Activated T-cell treated with anti-CD3 and anti-CD28 coated beads for 24 hours (primary cell): ENCODE measurements at regions not wholly inside any gene's neighbourhood (a gene's known extent, or its start where the extent isn't known, plus 50 kb on each side); places are given as distances from the start of the nearest gene placed in this dataset.

Experiments used
- DNase-seq: peaks from one replicate; pipeline ENCODE4 v3.0.0-alpha.2; 2020; ENCODE audit warnings: low read depth

DNA sequence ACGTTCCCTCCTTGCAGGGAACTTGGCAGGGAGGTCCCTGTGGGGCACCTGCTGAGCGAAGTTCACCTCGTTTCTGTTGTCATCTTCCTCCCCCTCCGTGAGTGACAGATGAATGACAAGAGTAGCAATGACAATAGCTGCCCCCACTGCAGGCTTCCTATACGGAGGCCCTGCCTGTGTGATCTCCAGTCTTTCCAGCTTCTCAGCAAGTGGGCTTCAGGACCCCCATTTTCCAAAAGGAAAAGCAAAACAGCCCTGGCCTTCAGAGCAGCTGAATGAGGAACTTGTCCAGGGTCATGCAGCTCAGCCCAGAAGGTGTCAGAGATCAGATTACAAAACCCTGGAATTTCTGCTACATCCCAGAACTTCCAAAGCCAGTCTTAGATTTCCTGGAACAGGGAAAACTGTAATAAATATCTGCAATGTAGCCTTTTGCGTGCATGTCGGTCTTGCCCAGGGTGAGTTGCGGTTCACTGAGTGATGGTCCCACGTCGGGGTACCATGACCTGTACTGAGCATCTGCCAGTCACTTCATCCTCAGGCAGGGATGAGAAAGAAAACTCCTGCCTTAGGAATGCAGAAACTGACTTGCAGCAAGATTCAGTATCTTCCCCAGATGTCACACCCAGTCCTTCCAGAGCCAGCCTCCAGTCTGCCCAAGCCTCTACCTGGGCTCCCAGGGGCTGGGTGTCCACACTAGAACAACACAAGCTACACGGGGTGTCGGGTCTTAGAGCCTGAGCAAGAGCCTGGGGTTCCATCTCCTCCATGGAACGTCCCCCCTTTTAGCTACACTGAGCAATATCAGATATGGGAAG, 1457.0 kb downstream of the BRD1 start:
- DNase-seq = no peak

DNA sequence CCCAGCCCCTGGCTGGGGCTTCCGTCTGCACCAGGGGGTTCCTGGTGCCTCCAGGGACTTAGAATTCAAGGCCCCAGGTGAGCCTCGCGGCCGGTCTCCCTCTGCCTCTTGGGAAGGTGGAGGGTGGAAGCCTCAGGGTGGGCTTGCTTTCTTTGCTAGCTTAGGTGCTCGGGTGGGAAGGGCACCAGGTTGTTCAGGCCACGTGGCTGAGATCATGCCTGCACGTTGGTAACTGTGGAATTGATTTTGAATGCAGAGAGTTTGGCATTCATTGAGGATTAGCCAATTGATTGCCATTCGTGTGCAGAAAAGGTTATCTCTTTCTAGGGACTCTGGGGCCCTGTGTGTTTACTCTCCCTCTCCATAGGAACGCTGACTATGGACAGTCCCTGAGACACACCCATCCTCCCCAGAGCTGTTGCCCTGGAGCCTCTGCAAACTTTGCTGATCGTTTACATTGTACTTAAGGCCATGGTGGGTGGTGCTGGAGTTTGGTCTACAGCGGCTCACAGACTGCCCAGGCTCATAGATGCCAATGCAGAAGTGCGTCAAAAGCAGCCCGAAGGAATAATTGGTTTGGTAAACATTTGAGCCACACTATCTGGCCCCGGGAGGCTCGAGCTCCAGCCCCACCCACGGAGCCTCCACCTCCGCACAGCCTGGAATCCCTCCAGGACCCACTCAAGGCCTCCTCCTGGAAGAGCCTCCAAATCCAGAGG, 1457.7 kb downstream of the BRD1 start:
- no peak for DNase-seq

DNA sequence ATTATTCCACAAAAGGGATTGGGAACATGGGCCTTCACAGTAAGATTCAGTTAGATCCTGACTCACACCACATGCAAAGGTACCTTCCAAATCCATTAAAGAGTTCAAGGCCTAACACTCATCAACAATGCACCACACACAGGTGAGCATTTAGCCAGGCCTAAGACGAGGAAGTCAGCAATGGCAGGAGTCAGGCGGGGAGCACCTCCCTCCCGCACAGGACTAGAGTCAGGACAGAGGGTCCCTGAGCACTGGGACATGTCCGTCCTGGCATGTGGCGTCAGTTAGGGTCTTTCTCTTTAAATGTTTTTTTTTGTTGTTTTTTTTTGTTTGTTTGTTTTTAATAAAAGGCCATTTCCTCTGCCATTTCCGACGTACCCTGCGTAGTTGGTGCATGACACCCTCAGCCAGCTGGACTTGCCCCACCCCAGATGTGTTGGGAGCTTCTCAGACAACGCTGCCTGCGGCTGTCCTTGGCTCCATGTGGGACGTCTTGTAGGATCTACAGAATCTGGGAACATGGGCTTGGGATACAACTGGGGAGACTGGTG, 1458.6 kb downstream of the BRD1 start:
- DNase-seq = no peak

DNA sequence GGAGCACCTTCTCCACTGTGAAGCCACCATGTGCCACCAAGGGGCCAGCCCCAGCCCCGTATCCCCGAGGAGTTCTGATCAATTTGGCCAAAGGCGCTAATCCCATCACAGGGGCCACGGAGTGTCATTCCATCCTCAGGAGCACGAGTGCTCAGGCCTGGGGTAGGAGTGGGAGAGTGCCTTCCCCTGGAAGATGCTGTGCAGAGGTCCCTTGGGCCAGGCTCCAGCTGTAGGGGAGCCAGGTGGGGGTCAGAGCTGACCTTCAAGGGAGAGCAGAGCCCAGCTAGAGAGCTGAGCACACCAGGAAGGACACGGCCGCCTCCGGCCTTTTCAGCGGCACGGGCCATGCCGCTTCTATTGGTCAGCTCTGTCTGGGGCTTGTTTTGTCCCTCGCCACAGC, 1459.9 kb downstream of the BRD1 start:
- DNase-seq = no peak

DNA sequence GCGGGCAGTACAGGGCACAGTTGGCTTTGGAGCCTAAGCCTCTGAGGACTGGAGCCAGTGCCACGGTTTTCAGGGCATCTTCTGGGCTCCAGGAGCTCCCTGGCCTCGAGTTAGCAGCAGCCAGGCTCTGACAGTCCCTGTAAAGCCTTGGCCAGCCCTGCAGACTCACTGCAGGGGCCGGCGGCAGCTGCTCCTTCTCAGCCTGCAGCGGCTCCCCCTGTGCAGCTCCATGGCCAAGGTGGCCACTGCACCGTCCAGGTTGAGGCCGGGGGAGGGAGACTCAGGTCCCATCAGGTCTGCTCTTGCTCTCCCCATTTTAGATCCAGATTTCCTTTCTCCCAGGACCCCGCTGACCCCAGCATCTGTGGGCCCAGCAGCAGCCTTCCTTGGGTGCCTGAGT, 1461.1 kb downstream of the BRD1 start:
- DNase-seq = no peak

DNA sequence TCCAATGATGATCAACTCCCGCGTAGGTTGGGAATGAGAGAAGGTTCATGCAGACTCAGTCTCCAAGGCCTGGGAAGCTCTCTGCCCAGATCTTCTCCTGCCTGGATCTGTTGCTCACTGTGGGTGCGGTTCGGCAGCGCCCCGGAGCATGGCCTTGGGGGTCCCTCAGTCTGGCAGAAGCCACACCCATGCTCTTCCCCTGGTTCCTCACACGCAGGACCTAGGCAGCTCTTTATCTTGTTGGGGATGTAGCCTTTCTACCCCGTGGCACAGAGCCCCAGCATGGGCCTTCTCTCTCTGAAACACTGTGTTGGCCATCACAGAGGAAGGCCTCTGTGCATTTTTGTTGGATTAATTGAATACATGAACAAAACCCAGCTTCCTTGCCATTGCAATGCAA, 1461.6 kb downstream of the BRD1 start:
- no peak for DNase-seq

DNA sequence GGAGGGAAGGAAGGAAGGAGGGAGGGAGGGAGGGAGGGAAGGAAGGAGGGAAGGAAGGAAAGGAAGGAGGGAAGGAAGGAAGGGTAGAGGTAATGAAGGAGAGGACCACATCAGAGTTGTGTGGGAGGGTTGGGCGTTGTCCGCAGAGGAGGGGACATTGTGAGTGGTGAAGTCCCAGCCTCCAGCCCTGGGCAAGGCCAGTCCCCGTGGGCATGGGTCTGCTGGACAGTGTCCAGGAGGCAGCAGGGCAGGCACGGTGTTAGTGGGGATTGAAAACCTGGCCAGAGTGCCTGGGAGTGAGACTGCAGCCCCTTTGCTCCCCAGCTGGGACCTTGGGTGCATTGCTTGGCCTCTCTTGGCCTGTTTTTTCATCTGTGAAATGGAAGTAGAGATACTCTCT, 1462.3 kb downstream of the BRD1 start:
- DNase-seq = no peak

DNA sequence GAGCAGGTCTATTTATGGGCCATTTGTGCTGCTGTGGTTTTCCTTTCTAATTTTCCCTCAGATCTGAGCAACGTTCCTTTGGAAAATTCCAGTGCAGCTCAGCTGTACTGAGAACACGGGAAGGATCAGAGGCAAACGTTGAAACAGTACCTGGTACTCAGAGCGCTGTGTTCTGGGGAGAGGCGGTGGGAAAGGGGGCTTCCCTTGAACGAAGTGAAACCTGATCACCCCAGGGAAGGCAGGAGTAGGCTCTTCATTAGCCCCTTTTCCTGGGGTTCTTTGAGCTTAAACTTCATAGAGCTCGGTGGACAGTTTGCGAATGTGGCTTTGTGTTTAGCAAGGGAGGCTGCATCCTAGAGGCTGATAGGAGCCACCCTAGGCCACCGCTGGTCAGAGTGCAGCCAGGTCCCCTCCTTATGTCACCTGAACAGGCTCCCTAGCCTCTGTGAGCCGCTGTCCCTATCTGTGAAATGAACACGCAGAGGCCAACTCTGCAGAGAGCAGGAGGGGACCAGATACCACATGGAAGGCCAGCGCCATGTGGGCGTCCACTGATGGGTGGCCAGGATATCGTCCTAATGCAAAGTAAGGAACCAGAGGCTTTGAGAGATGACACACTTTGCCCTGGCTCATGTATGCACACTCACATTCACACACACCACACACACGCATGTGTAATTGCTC, 1464.8 kb downstream of the BRD1 start:
- DNase-seq = no peak

DNA sequence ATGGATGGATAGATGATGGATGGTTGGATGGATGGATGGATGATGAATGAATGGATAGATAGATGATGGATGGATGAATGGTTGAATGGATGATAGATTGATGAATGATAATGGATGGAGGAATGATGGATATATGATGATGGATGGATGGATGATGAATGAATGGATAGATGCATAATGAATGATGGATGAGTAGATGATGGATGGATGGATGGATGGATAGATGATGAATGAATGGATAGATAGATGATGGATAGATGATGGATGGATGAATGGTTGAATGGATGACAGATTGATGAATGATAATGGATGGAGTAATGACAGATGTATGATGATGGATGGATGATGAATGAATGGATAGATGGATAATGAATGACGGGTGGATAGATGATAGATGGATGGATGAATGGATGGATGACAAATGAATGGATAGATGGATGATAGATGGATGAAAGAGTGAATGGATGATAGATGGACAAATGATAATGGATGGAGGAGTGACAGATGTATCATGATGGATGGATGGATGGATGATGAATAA, 1466.5 kb downstream of the BRD1 start:
- no peak for DNase-seq

DNA sequence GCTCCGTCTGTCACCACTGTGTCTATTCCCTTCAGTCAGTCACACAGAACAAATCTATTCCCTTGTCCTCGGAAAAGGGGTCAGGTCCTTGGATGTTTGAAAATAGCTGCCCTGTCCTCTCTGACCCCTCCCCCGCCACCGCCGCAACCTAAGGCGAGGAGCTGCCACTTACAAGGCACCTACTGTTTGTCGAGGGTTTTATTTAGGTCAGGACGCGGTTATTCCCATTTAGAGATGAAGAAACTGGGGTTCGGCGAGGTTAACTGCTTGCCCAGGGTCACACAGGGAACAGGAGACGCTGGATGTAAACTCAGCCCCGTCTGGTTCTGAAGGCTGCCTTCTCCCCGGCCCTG, 1468.1 kb downstream of the BRD1 start:
- DNase-seq = no peak

DNA sequence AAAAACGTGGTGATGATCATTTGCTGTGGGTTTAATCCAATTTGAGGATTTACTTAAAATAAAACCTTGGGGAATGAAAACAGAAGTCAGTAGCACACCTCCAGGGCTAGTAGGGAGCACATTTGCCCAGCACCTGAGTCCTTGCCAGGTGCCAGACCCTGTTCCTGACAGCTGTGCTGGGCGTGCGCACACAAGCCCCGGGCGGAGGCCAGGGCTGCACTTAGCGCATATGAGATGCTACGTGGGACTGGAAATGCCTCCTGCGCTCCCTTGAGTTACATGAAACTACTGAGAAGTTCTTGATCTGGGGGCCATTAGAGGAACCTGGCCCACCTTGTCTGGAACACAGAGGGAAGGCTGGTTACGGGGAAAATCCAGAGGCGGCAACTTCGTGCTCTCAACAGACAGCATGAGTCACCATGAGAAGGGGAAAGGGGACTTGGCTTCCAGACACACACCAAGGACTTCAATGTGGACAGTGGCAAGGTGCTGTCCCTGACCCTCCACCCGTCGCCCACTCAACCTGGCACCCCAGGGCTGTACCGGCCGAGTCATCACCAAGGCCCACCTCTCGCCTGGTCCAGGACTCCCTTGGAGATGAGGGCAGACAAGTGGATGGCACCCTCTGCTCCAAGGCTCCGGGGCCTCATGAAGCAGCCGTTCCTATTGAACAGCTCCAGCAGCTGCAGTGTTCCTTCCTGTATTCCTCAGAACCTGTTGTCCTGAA, 1468.6 kb downstream of the BRD1 start:
- no peak for DNase-seq

DNA sequence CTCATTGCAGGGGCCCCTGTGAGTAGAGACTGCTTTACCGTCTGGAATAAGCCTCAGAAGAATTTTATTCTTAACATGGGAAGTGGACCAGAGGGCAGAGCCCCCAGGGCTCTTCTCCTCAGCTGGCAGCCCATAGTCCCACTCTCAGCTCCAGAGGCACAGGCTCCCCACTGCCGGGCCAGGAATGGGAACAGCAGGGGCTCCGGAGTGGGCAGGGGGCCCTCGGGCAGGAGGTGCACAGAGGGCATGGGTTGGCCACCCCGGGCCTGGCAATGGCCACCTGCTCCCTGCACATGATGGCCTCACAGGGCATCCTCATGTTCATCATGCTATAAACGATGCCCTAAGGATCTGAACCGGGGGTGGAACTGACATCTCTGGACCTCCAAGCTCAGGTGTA, 1469.7 kb downstream of the BRD1 start:
- no peak for DNase-seq

DNA sequence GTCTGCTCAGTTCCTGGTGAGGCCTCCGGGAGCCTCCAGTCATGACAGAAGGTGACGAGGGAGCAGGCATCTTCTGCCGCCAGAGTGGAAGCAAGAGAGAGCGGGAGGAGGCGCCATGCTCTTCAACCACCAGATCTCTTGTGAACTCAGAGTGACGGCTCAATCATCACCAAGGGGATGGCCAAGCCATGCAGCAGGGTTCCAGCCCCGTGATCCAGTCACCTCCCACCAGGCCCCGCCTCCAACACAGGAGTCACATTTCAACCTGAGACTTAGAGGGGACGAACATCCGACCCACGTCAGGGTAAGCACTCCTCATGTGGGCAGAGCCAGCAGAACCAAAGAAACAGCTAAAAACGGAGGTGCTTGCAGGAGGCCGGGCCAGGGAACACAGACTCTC, 1470.5 kb downstream of the BRD1 start:
- DNase-seq = no peak

DNA sequence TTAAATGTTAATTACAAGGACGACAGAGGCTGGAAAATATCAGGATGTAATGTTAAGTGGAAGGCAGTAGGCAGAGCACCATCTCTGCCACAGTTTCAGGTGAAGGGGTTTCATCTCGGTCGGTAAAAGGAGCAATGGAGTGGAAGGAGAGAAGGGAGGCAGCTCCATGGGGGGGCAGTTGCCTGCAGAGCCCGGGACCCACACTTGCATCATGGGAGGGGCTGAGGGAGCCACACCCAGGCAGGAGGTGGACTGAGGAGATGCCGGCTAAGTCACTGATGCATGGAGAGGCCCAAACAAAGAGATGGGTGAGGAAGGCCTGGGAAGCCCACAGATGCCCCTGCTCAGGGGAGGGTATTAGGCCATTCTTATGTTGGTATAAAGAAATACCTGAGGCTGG, 1470.9 kb downstream of the BRD1 start:
- DNase-seq = no peak

DNA sequence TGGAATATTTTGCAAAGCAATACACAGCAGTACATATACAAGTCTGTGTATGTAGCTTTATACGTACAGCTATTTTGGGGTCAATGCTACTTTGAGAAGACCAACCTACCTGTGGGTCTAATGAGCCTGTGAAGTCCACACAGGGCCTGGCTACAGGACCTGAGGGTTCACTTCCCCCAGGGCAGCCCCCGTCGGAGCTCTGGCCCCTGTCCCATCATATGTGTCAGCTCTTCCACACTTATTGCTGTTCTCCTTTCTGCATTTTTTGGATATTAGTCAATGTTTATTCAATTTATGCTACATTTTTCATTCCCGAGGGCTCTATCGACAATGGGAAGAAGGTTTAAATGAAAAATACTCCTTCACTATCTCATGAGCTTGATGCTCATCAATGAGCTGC, 1473.6 kb downstream of the BRD1 start:
- DNase-seq = no peak

DNA sequence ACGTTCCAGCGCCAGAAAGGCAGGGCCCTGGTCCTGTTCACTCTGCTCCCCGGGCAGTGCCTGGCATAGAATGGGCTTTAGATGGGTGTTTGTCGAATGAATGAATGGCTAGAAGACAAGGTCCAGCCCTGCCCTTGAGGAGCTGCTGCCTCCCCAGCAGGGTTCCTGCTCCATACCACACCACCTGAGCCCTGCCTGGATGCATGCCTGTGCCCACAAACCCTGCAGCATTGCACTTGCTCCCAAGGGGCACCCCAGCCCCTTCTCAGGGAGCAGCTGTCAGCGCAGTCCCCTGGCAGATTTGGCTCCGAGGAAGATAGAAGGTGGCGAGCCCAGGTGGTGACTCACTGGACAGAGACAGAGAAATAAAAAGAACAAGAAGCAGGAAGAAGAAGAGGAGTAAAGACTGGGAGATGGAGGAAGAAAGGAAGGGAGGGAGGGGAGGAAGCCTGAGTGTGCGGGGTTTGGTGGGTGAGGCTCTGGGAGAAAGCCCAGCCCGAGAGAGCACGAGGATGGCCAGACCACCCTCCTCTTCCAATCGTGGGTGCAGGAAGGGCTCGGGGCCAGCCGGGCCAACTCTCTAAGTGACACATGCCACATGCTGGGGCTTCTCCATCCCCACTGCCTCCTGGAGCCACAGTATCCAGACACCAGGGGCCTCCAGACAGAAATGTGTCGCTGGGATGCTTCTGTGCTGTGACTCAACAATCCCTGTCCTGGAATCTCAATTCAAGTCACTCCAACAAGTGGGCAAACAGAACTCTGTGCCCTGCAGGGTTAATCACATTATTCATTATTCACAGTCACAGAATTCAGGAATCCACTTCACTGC, 1474.3 kb downstream of the BRD1 start:
- no peak for DNase-seq

DNA sequence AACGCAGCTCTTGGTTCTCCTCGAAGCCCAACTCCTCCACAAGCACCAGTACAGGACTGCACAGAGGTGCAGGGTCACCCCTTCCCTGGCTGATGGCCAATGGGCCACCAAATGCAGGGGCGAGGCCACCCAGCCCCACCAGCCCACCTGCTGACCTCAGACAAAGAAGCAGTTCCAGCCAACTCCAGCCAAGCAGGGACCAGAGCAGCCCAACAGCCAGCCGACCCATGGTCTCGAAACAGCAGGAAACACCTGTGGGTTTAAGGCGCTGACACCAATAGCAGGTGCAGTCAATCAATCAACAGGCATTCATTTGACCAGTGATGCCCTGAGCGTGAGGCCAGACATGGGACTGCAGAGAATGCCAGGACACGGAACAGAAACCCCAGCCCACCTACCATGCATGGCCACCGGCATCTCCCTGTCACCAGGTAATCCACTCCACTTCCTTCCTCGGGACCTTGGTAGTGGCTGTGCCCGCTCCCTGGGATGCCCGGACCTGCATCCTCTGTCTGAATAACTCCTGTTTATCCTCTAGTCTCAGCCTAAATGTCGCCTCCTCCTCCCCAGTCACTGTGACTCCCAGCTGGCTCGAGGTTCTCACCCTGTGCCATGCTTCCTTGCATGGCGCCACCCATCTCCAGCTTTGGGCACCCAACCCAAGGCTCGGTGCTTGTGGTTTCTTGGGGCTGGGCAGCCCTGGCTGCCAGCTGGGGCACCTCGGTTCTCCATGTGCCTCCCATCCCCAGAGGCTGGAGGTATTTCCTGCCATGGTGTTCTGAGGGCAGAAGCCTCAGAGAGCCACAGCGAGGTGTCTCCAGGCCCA, 1475.4 kb downstream of the BRD1 start:
- DNase-seq = no peak

DNA sequence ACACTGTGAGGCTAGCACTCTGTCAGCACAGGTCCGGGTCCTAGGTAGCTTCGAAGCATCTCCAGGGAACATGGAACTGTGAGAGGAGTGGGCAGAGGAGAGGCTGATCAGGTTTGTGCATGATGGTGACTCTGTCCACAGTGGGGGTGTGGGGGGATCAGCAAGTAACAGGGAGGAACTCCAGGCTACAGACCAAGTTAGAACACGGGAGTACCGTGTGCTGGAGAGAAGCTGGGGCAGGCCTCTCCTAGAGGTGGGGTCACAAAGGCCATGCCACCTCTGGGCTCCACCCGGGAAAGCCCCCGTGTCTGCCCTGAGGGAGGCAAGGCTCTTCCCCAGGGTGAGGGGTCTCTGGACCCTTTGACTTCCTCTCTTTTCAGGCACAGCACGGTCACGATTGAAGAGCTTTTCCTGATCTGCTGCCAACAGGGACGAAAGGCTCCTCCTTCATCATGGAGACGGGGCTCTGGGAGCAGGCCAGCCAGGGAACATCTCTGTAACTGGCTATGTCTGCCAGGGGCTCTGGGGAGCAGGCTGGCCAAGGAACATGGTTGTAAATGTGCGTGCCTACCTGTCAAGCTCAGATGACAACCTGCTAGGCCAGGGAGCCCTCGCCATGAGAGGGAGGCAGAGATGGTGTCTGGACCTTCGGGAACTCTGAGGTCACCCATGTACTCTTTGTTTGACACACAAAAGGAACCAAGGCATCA, 1476.1 kb downstream of the BRD1 start:
- no peak for DNase-seq

DNA sequence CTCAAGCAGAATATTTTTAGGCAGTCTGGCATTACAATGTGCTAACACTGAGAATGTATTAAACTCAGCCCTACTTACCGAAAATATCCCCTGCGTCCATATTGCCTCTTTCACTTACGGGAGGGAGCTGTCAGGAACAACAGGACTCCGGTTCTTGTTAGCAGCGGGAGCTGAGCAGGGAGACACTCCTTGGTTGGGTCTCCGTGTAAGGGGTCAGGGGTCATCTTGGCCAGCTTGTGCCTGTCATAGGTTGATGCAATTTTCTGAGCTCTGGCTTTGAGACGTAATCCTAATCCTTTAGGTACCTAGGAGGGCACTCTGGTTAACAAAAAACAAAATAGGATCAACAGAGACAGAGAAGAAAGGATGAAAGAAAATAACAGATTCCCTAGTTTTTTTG, 1477.2 kb downstream of the BRD1 start:
- no peak for DNase-seq

DNA sequence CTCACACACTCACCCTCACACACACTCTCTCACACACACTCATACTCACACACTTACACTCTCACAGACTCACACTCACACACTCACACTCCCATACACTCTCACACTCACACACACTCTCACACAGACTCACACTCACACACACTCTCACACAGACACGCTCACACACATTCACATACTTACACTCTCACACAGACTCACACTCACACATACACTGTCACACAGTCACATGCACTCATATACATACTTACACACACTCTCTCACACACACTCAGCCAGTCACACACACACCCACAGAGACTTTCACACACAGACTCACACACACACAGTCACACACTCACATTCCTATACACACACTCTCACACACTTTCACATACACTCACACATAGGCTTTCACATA, 1478.8 kb downstream of the BRD1 start:
- DNase-seq = no peak
